Fibroblast of the conjunctiva (primary cell): ENCODE measurements at regions not wholly inside any gene's neighbourhood (a gene's known extent, or its start where the extent isn't known, plus 50 kb on each side); places are given as distances from the start of the nearest gene placed in this dataset.
"Not testable (repeated sequence)": the region's sequence is repeated elsewhere in the genome, so short reads cannot be mapped to it uniquely, and the experiment has no call there.

ENCODE experiments used
- DNase-seq: peaks from one replicate; pipeline ENCODE4 v3.0.0-alpha.2; 2010; ENCODE audit warnings: low read depth

DNA sequence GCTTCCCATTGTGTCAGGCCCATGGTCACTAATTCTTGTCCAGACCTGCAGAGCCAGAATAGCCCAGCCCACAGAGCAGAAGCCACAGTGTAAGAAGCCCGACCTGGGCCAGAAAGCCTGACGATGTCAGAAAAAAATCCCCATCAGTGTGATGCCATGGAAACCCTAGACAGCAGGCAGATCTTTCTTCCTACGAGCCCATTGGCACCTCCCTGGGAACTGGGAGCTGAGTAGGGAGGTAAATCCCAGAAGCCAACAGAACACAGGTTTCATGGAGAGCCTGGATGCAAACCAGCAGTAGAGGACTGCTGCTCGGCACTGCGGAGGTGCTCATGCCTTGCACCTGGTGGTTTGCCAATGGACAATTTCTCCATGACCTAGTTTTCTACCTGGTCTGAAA, 82.2 kb upstream of the SLC22A16 start:
- no peak for DNase-seq

DNA sequence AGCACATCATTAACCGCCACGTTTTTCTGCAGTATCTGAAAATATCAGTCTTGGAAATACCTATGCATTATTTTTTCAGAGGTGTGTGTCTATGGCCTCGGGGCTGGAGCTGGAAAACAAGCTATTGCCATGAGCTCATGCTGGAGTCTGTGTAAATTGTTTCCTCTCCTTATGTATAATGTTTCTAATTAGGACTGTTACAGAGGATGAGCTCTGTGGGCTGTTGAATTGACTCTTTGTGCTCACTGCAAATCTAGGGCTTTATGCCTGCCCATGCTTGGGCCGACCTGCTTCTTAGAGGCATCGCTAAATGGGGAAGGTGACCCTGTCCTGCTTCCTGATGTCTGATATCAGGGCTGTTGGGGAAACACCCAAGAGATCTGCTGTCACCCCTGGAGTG, 80.8 kb upstream of the SLC22A16 start:
- DNase-seq: no peak

DNA sequence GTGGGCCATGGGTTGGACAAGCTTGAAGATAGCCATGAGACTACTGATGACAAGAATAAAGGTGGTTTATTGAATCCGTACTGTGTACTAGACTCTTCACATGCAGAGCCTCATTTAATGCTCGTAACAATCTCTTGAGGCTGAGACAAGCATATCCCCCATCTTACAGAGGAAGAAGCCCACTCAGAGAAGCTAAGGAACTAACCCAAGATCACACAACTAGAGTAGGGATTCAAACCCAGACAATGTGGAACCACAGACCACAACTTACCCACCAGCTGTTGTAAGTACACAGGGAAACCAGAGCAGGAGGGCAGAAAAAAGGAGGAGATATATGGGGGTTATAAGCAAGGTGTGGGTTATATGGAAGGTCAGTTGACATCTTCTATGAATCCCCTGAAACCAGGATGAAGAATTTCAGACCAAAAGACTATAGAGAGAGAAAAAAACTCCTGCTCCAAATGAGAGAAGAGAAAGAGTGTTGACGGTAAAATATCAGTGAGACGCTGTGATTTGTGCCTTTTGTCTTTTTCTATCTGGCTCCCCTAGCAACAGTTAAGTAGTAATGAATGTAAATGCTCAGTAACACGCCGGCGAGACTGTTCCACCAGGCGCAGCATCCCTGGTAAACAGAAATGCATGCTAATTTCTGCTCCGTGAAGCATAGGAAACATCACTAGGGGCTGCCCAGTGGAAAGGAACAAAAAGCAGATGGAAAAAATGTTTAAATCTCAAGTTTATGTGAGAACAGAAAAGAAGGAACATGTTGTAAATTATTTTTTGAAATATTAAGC, 80.1 kb upstream of the SLC22A16 start:
- DNase-seq: no peak

- no peak for DNase-seq
These were observed 78.6 kb upstream of the SLC22A16 start for GRCh38 chr6:110554966-110555460.

DNA sequence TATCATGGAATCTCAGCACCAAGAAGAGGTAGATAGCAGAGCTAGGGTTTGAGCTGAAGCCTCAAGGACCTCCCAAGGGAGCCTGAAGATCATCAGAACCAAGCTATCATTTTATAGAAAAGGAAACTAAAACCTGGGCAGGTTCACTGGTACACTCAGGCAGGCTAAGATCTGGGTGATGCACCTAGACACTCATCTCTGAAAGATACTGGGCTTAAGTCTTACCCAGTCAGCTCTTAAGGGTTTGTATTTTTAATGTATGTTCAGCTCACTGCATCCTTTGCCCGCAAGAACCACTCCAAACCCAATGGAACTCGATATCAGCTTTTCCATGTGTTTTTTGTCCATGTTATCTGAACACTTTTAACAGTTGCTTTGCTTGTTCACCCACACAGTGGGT, 78.0 kb upstream of the SLC22A16 start:
- no peak for DNase-seq

DNA sequence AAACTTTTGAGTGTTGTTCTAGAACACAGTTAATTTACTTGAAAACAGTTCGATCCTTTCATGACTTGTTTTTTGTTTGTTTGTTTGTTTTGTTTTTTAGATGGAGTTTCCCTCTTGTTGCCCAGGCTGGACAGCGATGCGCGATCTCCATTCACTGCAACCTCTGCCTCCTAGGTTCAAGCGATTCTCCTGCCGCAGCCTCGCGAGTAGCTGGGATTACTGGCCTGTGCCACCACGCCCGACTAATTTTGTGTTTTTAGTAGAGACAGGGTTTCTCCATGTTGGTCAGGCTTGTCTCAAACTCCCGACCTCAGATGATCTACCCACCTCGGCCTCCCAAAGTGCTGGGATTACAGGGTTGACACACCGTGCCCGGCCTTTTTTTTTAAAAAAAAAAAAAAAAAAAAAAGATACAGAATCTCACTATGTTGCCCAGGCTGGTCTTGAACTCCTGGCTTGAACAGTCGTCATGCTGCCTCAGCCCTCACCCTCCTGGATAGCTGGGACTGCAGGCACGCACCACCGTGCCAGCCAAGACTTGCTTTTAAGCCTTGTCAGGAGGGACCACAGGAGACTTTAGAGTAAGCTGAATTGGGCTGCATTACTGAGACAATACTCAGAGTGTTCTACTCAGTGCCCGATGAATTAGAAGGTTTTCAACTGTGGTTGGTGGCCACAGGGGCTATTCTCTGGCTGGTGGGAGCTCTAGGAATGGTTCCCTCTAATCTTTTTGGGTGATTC, 76.7 kb upstream of the SLC22A16 start:
- DNase-seq: no peak

DNA sequence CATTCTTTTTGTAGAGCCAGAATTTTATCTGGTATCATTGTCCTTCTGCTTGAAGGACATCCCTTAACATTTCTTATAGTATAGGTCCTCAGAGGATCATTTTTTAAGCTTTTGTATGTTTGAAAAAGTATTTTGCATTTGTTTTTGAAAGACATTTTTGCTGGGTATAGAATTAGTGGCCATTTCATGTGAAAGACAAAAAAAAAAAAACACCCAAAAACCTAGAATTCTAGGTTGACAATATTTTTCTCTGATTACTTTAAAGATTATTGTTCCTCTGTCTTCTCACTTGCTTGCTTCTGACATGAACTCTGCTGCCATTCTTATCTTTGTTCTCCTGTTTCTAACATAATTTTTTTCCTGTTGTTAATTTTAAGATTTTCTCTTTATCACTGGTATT, 75.7 kb upstream of the SLC22A16 start:
- no peak for DNase-seq

DNA sequence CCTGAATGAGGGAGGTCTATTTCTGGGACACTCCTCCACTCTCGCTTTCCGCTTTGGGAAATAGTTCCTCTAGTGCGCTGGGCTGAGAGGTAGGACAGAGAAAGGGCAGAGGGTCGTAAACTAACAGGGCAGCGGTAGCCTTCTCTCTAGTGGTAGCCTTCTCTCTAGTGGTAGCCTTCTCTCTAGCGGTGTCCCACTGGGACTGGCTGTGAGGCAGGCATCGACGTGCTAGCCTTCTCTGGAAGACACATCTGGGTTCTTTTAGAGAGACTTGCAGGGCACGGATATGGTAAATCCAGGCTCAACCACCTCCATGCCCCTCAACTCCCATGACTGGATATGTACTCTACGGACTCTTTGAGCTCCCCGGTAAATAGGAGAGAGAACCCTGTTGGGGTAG, 74.7 kb upstream of the SLC22A16 start:
- no peak for DNase-seq

DNA sequence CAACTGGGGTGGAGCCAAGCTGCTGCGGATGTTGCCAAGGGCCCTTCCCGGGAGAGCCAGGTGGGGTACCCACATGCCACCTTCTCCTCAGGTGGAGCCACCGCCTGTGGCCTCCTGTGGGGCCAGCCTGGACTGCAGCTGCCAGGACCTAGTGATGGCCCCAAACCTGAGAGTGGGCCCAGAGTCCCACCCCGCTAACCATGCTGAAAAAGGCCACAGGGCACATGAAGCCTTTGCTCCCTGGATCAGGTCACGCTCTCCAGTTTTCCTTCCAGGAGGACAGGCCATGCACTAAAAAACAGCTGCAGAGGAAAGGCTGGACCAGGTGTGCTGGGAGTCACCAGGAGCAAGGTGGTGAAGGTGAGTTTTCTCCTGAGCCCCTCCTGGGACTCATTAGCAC, 73.9 kb upstream of the SLC22A16 start:
- no peak for DNase-seq

DNA sequence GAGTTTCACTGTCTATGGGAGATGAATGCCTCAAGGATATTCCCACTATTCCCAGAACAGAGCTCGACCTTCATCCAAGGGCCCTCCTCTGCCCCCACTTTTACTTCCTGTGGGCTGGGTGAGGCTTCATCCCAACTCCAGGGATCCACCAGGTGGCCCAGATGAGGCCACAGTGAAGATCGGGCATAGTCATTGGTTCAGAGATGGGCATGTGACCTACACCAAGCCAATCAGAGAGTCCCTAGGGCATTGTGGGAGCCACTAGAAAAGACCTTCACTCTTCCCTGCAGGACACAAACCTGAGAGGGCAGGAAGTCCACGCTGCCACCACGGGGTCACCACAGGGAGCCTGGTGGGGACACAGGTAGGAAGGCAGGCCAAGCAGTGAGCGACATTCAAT, 72.9 kb upstream of the SLC22A16 start:
- no peak for DNase-seq

- no peak for DNase-seq
These were observed 71.9 kb upstream of the SLC22A16 start for GRCh38 chr6:110548110-110548847.

DNA sequence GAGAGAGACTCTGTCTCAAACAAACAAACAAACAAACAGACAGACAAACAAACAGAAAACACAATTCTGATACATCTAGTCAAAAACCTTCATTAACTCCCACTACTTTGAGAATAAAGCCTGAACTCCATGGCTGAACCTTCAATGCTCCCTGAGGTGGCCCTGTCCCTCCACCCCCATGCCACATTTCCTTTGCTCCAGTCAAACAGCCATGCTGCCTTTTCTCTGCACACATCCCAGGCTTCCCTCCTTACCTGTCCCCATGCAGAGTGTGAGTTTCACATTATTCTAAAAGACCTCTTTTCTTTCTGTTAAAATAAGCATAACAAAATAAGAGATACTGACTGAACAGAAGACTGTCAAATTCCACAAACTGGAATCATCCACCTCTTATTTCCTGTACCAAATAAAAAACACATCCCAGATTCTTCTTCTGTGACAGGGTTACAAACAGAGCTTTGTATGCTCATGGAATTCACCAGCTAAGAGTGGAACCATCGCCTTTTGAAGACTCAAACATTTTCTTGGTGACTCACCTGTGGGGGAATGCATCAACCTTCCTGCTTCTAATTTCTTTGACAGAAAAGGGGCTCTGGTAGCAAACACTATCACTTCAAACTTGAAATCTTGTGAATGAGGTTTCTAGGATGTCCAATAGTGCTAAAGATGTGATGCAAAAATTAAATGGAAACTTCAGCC, 71.0 kb upstream of the SLC22A16 start:
- no peak for DNase-seq

DNA sequence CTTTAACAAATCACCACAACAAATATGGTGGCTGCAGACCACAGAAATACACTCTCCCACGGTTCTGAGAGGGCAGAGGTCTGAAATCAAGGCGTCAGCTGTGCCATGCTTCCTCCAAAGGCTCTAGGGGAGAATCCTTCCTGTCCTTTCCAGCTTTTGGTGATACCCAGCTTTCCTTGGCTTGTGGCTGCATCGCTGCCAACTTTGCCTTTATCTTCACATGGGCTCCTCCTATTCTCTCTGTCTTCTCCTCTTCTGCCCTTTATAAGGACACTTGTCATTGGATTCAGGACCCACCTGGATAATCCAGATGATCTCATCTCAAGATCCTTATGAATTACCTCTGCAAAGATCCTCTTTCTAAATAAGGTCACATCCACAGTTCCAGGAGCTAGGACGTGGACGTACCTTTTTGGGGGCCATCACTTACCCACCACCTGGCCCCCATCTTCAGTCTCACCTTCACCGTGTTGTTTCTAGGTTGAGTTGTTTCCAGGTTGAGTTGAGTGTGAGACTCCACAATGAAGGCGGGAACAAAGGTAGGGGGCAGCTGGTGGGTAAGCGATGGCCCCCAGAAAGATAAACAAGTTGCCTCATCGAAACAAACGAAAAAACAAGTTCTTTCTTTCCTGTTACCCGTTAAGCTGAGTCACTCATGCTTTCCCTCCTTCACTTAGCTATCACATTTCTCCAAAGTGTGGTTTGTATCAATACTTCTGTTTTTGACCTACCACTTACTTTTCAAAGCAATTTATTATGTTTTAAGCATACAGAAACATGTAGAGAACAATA, 68.9 kb upstream of the SLC22A16 start:
- no peak for DNase-seq

- no peak for DNase-seq
These were observed 68.1 kb upstream of the SLC22A16 start for GRCh38 chr6:110544472-110544871.

- DNase-seq: no peak
These were observed 66.7 kb upstream of the SLC22A16 start for GRCh38 chr6:110543106-110543505.

DNA sequence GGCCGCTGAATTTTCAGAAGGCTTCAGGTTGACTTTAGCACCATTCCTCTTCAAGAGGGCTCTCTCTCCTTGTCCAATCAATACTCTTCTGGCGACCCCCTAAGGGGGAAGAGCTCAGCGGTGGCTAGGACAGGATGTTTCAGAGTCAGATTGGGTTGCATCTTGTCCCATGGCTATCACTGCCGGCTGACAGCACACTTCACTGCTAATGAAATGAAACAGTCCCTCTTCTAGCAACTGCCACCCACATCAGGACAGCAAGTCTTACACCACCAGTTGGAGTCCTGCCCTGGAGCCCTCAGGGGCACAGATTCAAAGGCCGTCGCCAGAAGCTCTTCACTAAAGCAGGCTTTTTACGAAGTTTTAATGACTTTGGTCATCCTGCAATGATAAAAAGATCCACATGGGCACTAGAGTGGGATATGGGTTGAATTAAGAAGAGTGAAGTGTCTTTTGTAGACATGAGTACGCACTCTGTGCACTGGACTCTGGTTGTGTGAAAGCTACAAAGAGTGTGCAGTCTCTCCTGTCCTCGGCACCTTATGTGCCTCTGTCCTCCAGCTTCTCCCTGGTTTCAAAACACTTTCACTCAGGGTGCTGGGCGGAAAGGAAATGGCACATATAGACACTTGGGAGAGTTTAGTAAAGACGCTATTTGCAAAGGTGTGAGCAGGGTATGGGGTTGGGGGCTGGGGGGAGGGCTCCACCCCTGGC, 66.1 kb upstream of the SLC22A16 start:
- no peak for DNase-seq

DNA sequence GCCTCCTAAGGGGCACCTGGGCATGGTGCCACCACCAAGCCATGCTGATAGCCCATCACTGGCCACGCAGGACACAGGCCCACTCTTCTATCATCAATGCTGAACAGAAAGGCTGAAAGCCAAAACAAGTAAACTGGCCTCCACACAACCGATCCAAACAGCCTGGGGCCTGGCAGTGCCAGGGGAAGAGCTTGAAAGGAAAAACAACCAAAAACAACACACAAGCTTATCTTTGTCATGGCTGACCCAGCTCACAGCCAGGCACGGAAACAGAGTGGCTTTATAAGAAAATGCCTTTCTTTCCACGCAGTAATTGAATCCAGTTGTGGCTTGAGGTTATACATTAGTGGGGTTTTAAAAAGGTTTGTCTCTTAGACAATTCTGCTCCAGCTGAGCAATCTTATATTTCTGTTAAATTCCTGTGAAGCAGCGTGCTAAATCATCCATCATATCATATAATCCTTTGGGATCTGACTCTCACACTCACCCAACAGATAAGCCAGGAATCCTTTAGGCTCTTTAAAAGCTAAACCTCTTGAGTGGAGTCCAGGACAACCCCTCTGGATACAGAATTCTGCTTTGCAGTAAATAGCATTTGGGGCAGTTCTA, 65.4 kb upstream of the SLC22A16 start:
- DNase-seq: no peak

GRCh38 chr6:110539277-110540019, 63.0 kb upstream of the SLC22A16 start:
- not testable (repeated sequence) for DNase-seq

- DNase-seq: no peak
These were observed 62.2 kb upstream of the SLC22A16 start for GRCh38 chr6:110538416-110539160.
